Immature natural killer cell (primary cell): ENCODE measurements at regions not wholly inside any gene's neighbourhood (a gene's known extent, or its start where the extent isn't known, plus 50 kb on each side); places are given as distances from the start of the nearest gene placed in this dataset.

Source experiments
- DNase-seq, 3 donors: peaks; one replicate each; pipeline ENCODE4 v3.0.0; 2022; ENCODE audit warnings: mixed read lengths in 1 of 3
- H3K27ac Mint-ChIP-seq, 6 donors: one replicate each; pipeline ENCODE4 v1.8.0; 2020; ENCODE audit warnings: mixed read lengths in 6 of 6, mild to moderate bottlenecking in 5 of 6, inconsistent platforms in 4 of 6, moderate library complexity in 3 of 6
- H3K27me3 Mint-ChIP-seq, 3 donors: one replicate each; pipeline ENCODE4 v1.8.0; 2020 to 2021; ENCODE audit warnings: low read depth in 3 of 3, mild to moderate bottlenecking in 3 of 3, mixed read lengths in 3 of 3, moderate library complexity in 3 of 3, inconsistent platforms in 1 of 3
- H3K36me3 Mint-ChIP-seq, 3 donors: one replicate each; pipeline ENCODE4 v1.8.0; 2020; ENCODE audit warnings: mixed read lengths in 3 of 3, inconsistent platforms in 2 of 3, mild to moderate bottlenecking in 2 of 3
- H3K4me1 Mint-ChIP-seq, 2 donors: one replicate each; pipeline ENCODE4 v1.8.0; 2020; ENCODE audit warnings: inconsistent platforms in 2 of 2, mild to moderate bottlenecking in 2 of 2, mixed read lengths in 2 of 2, moderate library complexity in 1 of 2
- H3K4me3 Mint-ChIP-seq, 5 donors: one replicate each; pipeline ENCODE4 v1.8.0; 2020; ENCODE audit warnings: mild to moderate bottlenecking in 5 of 5, mixed read lengths in 5 of 5, inconsistent platforms in 3 of 5, moderate library complexity in 3 of 5
- H3K9me3 Mint-ChIP-seq, 6 donors: one replicate each; pipeline ENCODE4 v1.8.0; 2020; ENCODE audit warnings: mild to moderate bottlenecking in 6 of 6, mixed read lengths in 6 of 6, inconsistent platforms in 4 of 6, moderate library complexity in 3 of 6

DNA sequence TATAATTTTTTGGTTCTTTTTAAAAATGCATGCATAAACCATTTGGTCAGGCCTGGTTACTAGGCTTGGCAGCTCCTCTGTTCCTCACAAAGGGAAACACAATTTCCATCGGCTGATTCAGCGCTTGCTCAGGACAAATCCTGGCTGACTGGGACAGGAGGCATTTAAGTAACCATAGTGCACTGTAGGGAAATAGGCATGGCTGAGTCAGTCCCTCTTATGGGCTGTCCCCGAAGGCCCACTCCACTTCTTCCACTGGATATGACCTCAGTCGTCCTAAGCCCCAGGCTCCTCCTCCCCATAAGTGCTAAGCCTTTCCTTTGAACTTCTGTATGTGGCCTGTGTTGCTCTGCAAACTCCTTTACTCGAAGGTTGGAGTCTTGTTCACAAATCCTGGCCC, 71.2 kb upstream of the GLIS3 start:
- H3K27me3 Mint-ChIP-seq: peaks cover 3 to 16% (median 3%) of the 10 kb centered on the region in 3 donors
- no peak overlapping the region for H3K27ac Mint-ChIP-seq
- no peak for DNase-seq
- no peaks in the 10 kb centered on the region for H3K9me3 Mint-ChIP-seq
- H3K4me1 Mint-ChIP-seq: no peaks in the 10 kb centered on the region
- no peak overlapping the region for H3K4me3 Mint-ChIP-seq
- H3K36me3 Mint-ChIP-seq: no peaks in the 10 kb centered on the region

DNA sequence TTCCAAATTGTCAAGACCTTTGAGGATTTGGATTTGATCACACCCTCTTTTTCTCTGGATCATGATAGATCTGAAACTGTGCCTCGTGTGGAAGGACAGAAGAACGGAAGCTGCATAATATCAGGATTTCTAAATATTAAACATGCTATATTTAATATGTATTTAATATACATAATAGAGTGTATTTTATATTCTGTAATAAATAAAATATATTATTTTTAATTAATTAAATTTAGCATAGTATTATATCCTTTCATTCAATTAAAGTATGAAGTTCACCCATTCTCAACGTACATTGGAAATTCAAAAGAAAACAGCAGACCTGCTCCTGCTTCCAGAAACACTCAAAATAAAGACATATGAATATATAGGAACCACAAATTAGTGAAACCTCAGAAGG, 70.6 kb upstream of the GLIS3 start:
- H3K36me3 Mint-ChIP-seq: no peaks in the 10 kb centered on the region
- no peak for DNase-seq
- H3K4me3 Mint-ChIP-seq: no peak overlapping the region
- no peaks in the 10 kb centered on the region for H3K4me1 Mint-ChIP-seq
- H3K27me3 Mint-ChIP-seq: peaks cover 3 to 16% (median 3%) of the 10 kb centered on the region in 3 donors
- no peak overlapping the region for H3K27ac Mint-ChIP-seq
- no peaks in the 10 kb centered on the region for H3K9me3 Mint-ChIP-seq

DNA sequence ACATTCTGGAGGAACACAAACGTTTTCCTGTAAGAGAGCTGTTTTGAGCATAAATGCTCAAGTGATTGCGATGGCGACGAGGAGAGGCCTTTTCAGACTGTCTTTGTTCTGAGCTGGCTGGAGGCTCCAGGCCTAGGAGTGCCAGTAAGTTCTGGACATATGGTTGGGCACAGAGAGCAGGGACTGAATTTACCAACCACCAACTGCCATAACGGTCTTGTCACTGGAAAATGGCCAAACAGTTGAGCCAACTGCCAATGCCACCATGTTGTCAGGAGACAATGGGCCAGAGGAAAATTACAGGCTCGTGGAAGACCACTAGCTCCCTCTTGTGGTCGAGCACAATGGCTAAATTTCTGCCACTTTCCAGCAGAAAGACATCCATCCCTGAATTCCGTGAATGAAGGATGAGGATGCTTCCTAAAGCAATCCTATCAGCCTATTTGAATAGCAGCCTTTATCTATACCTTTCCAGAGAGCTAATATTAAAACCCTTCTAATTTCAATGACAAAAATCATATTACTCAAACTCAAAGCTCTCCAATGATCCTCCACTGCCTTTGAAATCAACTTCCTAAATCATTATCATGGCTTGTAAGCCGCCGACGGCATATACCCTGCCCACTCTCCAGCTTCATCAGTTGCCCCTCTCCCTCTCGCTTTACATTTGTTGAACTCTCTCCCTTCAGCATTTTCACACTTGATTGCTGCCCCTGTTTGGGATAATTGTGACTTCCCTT, 66.9 kb upstream of the GLIS3 start:
- peaks cover 0 to 4% (median 0%) of the 10 kb centered on the region in 6 donors for H3K9me3 Mint-ChIP-seq
- no peaks in the 10 kb centered on the region for H3K36me3 Mint-ChIP-seq
- DNase-seq: no peak
- H3K27me3 Mint-ChIP-seq: peaks cover 0 to 9% (median 3%) of the 10 kb centered on the region in 3 donors
- no peaks in the 10 kb centered on the region for H3K4me1 Mint-ChIP-seq
- no peak overlapping the region for H3K4me3 Mint-ChIP-seq
- no peak overlapping the region for H3K27ac Mint-ChIP-seq

DNA sequence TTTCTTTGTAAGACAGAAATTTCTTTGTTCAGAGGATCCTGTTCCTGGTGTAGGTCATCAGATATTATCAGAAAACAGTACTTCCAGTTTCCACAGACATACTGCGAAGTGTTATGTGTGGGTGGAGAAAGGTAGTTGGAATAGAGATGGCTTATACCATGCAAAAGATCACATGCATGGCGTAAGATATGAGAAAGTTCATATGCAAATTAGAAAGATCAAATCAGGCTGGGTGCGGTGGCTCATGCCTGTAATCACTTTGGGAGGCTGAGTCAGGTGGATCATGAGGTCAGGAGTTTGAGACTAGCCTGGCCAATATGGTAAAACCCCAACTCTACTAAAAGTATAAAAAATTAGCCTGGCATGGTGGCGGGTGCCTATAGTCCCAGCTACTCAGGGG, 65.2 kb upstream of the GLIS3 start:
- DNase-seq: no peak
- Mint-ChIP-seq H3K27ac (no peak overlapping the region), H3K36me3 (no peaks in the 10 kb centered on the region), H3K9me3 (peaks cover 0 to 4% (median 0%) of the 10 kb centered on the region in 6 donors), H3K27me3 (peaks cover 0 to 9% (median 3%) of the 10 kb centered on the region in 3 donors), H3K4me3 (no peak overlapping the region), H3K4me1 (no peaks in the 10 kb centered on the region)

DNA sequence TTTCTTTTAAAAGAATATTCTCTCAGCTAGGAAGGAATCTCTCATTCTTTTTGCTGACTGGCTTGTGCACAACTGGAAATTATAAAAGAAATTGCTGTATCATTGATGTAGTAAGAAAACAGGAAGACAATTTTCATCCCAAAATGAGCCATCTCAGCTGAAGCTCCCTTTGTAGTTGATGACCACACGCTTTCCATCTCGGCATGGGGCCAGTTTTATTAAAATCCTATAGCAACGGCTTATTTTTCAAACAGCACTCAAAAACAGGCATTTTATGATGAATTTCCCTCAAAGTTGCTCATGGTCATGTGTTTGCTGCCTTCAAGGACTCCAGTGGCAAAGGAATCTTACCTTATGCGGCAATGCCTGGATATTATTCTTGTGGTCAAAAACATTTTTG, 62.4 kb upstream of the GLIS3 start:
- Mint-ChIP-seq H3K36me3 (no peaks in the 10 kb centered on the region), H3K9me3 (peaks cover 0 to 4% (median 0%) of the 10 kb centered on the region in 6 donors), H3K4me1 (no peaks in the 10 kb centered on the region), H3K4me3 (no peak overlapping the region), H3K27me3 (peaks cover 0 to 2% (median 0%) of the 10 kb centered on the region in 3 donors), H3K27ac (no peak overlapping the region)
- DNase-seq: no peak

DNA sequence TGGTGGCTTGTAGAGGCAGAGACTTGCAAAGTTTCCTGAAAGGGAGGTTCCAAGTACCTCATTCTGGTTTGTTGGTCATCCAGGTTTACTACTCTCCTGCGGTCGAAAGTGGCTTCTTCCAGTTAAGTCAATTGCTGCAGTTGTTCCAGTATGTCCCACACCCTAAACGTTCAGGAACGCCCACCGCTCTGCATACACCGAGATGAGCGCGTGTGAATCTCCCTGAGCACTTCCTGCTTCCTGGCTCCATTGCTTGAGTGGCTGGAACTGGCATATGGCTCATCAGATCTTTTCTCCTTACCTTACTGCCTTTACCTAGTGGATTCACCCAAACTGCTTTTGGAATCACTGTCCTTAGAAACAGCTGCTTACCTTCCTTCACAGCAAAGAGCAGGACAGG, 59.1 kb upstream of the GLIS3 start:
- H3K4me1 Mint-ChIP-seq: no peaks in the 10 kb centered on the region
- peaks cover 0 to 4% (median 0%) of the 10 kb centered on the region in 6 donors for H3K9me3 Mint-ChIP-seq
- no peak overlapping the region for H3K4me3 Mint-ChIP-seq
- no peak for DNase-seq
- no peaks in the 10 kb centered on the region for H3K36me3 Mint-ChIP-seq
- no peak overlapping the region for H3K27ac Mint-ChIP-seq
- H3K27me3 Mint-ChIP-seq: peaks cover 0 to 8% (median 0%) of the 10 kb centered on the region in 3 donors

DNA sequence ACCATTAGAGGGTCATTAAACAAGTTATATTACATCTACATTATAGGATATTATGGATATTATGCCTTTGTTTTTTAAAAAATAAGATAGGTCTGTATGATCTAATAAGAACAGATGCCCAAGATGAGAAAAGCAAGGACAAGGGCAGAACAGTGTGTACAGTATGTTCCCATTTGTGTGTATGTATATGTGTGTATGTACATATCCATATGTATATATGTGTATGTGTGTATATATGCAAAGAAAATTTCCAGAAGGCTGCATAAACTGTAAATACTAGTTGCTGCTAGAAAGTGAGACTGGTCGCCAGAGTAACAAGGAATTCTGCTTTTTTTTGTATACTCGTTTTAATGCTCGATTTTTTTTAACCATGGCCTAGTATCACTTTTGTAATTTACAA, 58.1 kb upstream of the GLIS3 start:
- H3K4me3 Mint-ChIP-seq: no peak overlapping the region
- H3K9me3 Mint-ChIP-seq: no peaks in the 10 kb centered on the region
- DNase-seq: no peak
- no peaks in the 10 kb centered on the region for H3K4me1 Mint-ChIP-seq
- H3K27ac Mint-ChIP-seq: no peak overlapping the region
- peaks cover 0 to 8% (median 0%) of the 10 kb centered on the region in 3 donors for H3K27me3 Mint-ChIP-seq
- H3K36me3 Mint-ChIP-seq: no peaks in the 10 kb centered on the region

DNA sequence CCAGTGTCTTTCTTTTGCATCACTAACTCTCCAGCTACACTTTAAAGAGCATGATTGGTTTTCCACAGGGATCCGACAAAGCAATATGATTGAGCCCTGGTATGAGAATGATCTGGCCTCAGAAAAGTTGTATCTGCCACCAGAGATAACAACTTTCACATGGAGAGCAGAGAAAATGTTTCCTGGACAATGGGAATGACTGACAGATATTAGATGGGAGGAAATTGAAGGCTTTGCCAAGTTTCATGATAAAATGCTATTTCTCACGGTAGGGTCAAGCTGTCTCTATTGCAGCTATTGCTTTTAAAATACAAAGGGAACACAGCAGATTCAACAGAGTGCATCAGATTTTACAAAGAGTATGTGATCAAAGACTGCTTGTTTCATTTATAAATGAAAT, 56.4 kb upstream of the GLIS3 start:
- peaks cover 0 to 8% (median 0%) of the 10 kb centered on the region in 3 donors for H3K27me3 Mint-ChIP-seq
- no peaks in the 10 kb centered on the region for H3K9me3 Mint-ChIP-seq
- DNase-seq: no peak
- H3K4me3 Mint-ChIP-seq: no peak overlapping the region
- no peaks in the 10 kb centered on the region for H3K36me3 Mint-ChIP-seq
- H3K27ac Mint-ChIP-seq: no peak overlapping the region
- H3K4me1 Mint-ChIP-seq: no peaks in the 10 kb centered on the region

DNA sequence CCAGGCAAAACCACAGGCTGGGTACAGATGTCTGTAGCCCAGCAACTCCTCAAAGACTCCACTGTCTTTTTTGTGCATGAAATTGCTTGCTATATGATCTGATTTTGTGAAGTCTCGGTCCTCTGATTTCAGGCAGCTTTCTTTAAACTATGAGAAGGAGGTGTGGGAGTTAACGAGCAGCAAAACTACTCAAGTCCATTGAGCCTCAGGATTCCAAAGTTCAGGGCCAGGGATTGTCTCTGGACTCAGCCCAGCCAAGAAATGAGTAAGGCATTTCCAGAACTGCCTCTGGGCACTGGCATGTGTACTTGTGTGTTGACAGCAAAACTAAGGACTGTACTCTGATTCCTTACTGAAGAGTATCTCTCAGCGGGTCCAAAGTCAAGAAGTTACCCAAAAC, 53.4 kb upstream of the GLIS3 start:
- DNase-seq: no peak
- peaks cover 0 to 6% (median 0%) of the 10 kb centered on the region in 3 donors for H3K27me3 Mint-ChIP-seq
- no peaks in the 10 kb centered on the region for H3K4me1 Mint-ChIP-seq
- no peak overlapping the region for H3K27ac Mint-ChIP-seq
- no peak overlapping the region for H3K4me3 Mint-ChIP-seq
- no peaks in the 10 kb centered on the region for H3K9me3 Mint-ChIP-seq
- H3K36me3 Mint-ChIP-seq: no peaks in the 10 kb centered on the region

DNA sequence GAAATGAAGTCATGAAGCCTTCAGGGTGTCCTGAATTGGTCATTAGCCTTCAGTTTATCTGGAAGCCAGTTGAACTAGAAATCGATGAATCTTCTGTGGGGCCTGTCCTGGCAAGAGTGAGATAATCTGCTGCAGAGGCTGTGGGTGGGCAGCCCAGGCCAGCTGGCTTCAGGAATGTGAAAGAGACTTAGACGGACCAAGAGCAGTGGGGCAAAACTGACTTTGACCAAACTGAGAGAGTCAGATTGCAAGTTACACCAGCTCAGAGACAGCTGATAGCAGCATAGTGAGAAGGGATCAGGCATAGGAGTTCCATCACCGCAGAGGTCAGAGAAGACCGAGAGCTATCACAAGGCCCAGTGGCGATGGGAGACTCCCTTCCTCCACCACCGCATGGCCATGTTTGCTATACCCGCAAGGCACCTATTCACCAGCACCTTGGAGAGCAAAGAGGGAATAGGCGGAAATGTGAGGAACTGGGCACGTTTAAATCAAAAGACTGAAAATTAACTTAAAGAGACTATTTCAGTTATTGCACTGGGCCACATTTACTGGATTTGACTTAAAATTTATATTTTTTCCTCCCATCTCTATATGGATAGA, 50.0 kb upstream of the GLIS3 start:
- DNase-seq: no peak
- Mint-ChIP-seq H3K27me3 (peaks cover 0 to 7% (median 0%) of the 10 kb centered on the region in 3 donors), H3K9me3 (no peaks in the 10 kb centered on the region), H3K4me1 (no peaks in the 10 kb centered on the region), H3K4me3 (no peak overlapping the region), H3K27ac (no peak overlapping the region), H3K36me3 (no peaks in the 10 kb centered on the region)
